Mammary epithelial cell (primary cell): ENCODE measurements at regions not wholly inside any gene's neighbourhood (a gene's known extent, or its start where the extent isn't known, plus 50 kb on each side); places are given as distances from the start of the nearest gene placed in this dataset.
"Not testable (repeated sequence)": the region's sequence is repeated elsewhere in the genome, so short reads cannot be mapped to it uniquely, and the experiment has no call there.

Source experiments
- EZH2 ChIP-seq: IDR thresholded peaks from 2 replicates; pipeline ENCODE4 v1.6.1; 2012; ENCODE audit warnings: low read length, inconsistent platforms, borderline replicate concordance
- TF ChIP-seq, protein P1 (sequence below), 2 donors: IDR thresholded peaks in 1 of 2; conservative IDR thresholded peaks in 1 of 2; 2 replicates each; pipeline ENCODE4 v1.5.1; 2011 to 2012; ENCODE audit warnings: inconsistent platforms in 2 of 2, low read length in 2 of 2, mild to moderate bottlenecking in 2 of 2, control low read depth in 1 of 2, low read depth in 1 of 2; ENCODE audit not compliant: insufficient read depth in 1 of 2; ENCODE audit errors: extremely low read depth in 1 of 2

- TF ChIP-seq, protein P1, sequence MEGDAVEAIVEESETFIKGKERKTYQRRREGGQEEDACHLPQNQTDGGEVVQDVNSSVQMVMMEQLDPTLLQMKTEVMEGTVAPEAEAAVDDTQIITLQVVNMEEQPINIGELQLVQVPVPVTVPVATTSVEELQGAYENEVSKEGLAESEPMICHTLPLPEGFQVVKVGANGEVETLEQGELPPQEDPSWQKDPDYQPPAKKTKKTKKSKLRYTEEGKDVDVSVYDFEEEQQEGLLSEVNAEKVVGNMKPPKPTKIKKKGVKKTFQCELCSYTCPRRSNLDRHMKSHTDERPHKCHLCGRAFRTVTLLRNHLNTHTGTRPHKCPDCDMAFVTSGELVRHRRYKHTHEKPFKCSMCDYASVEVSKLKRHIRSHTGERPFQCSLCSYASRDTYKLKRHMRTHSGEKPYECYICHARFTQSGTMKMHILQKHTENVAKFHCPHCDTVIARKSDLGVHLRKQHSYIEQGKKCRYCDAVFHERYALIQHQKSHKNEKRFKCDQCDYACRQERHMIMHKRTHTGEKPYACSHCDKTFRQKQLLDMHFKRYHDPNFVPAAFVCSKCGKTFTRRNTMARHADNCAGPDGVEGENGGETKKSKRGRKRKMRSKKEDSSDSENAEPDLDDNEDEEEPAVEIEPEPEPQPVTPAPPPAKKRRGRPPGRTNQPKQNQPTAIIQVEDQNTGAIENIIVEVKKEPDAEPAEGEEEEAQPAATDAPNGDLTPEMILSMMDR (conservative IDR thresholded peaks at IDR 0.05 in 1 of 2, IDR thresholded peaks at IDR 0.05 in 1 of 2; ENCODE audit: extremely low read depth in 1 of 2, insufficient read depth in 1 of 2, low read depth in 1 of 2, low read length in 2 of 2), result not testable (repeated sequence)
- TF ChIP-seq EZH2, result not testable (repeated sequence)
Observed at GRCh38 chr10:25755874-25756273, 178.2 kb upstream of the MYO3A start.
